SK-N-SH (cell line): ENCODE measurements at regions not wholly inside any gene's neighbourhood (a gene's known extent, or its start where the extent isn't known, plus 50 kb on each side); places are given as distances from the start of the nearest gene placed in this dataset.

Experiments used
- CTCF ChIA-PET: fragments of 300-600, 350-600 bp; formaldehyde crosslinking; extraction: SDS; loops from one replicate; lab custom pipeline; 2021; lab: Yijun Ruan, JAX
- POLR2A ChIA-PET: fragments of 350-600 bp; sonication (Branson Sonifier 250); formaldehyde crosslinking; extraction: SDS; loops from one replicate; lab custom pipeline; 2020; ENCODE audit warnings: antibody characterized with exemption, inconsistent platforms; lab: Yijun Ruan, JAX
- DNase-seq: peaks from one replicate; pipeline ENCODE4 v3.0.0; 2012
- H2AFZ ChIP-seq: fragments of 200-600 bp; sonication (generic); 2 replicates; pipeline ENCODE4 v1.8.1; 2016; ENCODE audit warnings: antibody characterized with exemption, mild to moderate bottlenecking, low read depth
- H3F3A ChIP-seq: fragments of 200-600 bp; sonication (generic); replicated peaks from 2 replicates; pipeline ENCODE3; 2016; ENCODE audit warnings: antibody characterized with exemption, mild to moderate bottlenecking; ENCODE audit not compliant: insufficient read depth
- H3K27ac ChIP-seq, 2 experiments: fragments of 200-500 bp in 1 of 2; fragments of 200-600 bp in 1 of 2; sonication (Bioruptor generic) in 1 of 2; sonication (generic), shearing (Covaris generic) in 1 of 2; 2 replicates each; pipeline versions ENCODE4 v1.5.1 to v1.6.1; 2014 to 2016; ENCODE audit warnings: low read depth in 2 of 2, inconsistent platforms in 1 of 2, low read length in 1 of 2, mild to moderate bottlenecking in 1 of 2, mixed read lengths in 1 of 2
- H3K27me3 ChIP-seq: fragments of 200-600 bp; sonication (generic), shearing (Covaris generic); 2 replicates; pipeline ENCODE4 v1.6.1; 2016; ENCODE audit warnings: mixed run types; ENCODE audit not compliant: insufficient read depth
- H3K36me3 ChIP-seq, 2 experiments: fragments of 200-500 bp in 1 of 2; fragments of 200-600 bp in 1 of 2; sonication (Bioruptor generic) in 1 of 2; sonication (generic) in 1 of 2; replicated peaks in 1 of 2; 2 replicates each; pipeline versions ENCODE3 to v1.5.1; 2014 to 2016; ENCODE audit warnings: low read length in 1 of 2, mild to moderate bottlenecking in 1 of 2; ENCODE audit not compliant: insufficient read depth in 2 of 2, control insufficient read depth in 1 of 2
- H3K4me1 ChIP-seq, 2 experiments: fragments of 200-500 bp in 1 of 2; fragments of 200-600 bp in 1 of 2; sonication (Bioruptor generic) in 1 of 2; sonication (generic), shearing (Covaris generic) in 1 of 2; 2 replicates each; pipeline versions ENCODE4 v1.5.1 to v1.6.1; 2014 to 2016; ENCODE audit warnings: low read depth in 1 of 2, low read length in 1 of 2, mixed run types in 1 of 2; ENCODE audit not compliant: insufficient read depth in 2 of 2, control insufficient read depth in 1 of 2
- H3K4me2 ChIP-seq: fragments of 200-600 bp; sonication (generic), shearing (Covaris generic); 2 replicates; pipeline ENCODE4 v1.6.1; 2017; ENCODE audit warnings: mixed run types
- H3K4me3 ChIP-seq, 2 experiments: fragments of 200-500 bp in 1 of 2; fragments of 200-600 bp in 1 of 2; sonication (Bioruptor generic) in 1 of 2; sonication (generic), shearing (Covaris generic) in 1 of 2; 2 replicates each; pipeline versions ENCODE4 v1.5.1 to v1.8.1; 2014 to 2016; ENCODE audit warnings: low read depth in 2 of 2, inconsistent platforms in 1 of 2, low read length in 1 of 2, mild to moderate bottlenecking in 1 of 2, mixed read lengths in 1 of 2, moderate library complexity in 1 of 2
- H3K79me2 ChIP-seq: fragments of 200-600 bp; sonication (generic); 2 replicates; pipeline ENCODE4 v1.8.1; 2017; ENCODE audit warnings: mild to moderate bottlenecking; ENCODE audit not compliant: insufficient read depth
- H3K9ac ChIP-seq: fragments of 200-600 bp; sonication (generic); 2 replicates; pipeline ENCODE4 v1.6.1; 2017; ENCODE audit warnings: mixed run types
- H3K9me2 ChIP-seq: fragments of 200-600 bp; sonication (generic); 2 replicates; pipeline ENCODE4 v1.6.1; 2017; ENCODE audit warnings: mixed run types
- H3K9me3 ChIP-seq: fragments of 200-600 bp; sonication (generic); 2 replicates; pipeline ENCODE4 v1.6.1; 2017; ENCODE audit warnings: mixed run types, mild to moderate bottlenecking, moderate library complexity
- H4K20me1 ChIP-seq: fragments of 200-600 bp; sonication (generic); 2 replicates; pipeline ENCODE4 v1.6.1; 2017; ENCODE audit warnings: mild to moderate bottlenecking, mixed run types; ENCODE audit not compliant: insufficient read depth
- EP300 ChIP-seq, 2 experiments: IDR thresholded peaks; 2 replicates each; pipeline versions ENCODE4 v1.4.0 to v1.6.1; 2012; ENCODE audit warnings: borderline replicate concordance in 1 of 2, low read depth in 1 of 2, low read length in 1 of 2
- EZH2phosphoT487 ChIP-seq: fragments of 200-600 bp; sonication (generic); IDR thresholded peaks from 2 replicates; pipeline ENCODE4 v1.6.1; 2017; ENCODE audit warnings: low read depth, mixed run types, mild to moderate bottlenecking, antibody characterized with exemption, moderate library complexity, borderline replicate concordance
- FOSL2 ChIP-seq: IDR thresholded peaks from 2 replicates; pipeline ENCODE4 v1.4.0; 2012; ENCODE audit warnings: low read depth, mild to moderate bottlenecking, moderate library complexity, borderline replicate concordance
- FOXJ3 ChIP-seq: sonication (generic); formaldehyde crosslinking; IDR thresholded peaks from 2 replicates; pipeline ENCODE4 v1.5.1; 2020; ENCODE audit warnings: mild to moderate bottlenecking, missing genetic modification reagents
- FOXM1 ChIP-seq: IDR thresholded peaks from 2 replicates; pipeline ENCODE4 v1.4.0; 2012; ENCODE audit warnings: low read depth, mild to moderate bottlenecking
- GABPA ChIP-seq: IDR thresholded peaks from 2 replicates; pipeline ENCODE4 v1.4.0; 2012; ENCODE audit warnings: low read depth, mild to moderate bottlenecking
- IRF3 ChIP-seq: fragments of 150-350 bp; IDR thresholded peaks from 2 replicates; pipeline ENCODE4 v1.6.1; 2016; ENCODE audit warnings: mild to moderate bottlenecking, low read depth, low read length
- MXI1 ChIP-seq: IDR thresholded peaks from 2 replicates; pipeline ENCODE4 v1.6.1; 2012; ENCODE audit warnings: mild to moderate bottlenecking, low read depth, low read length, improper control_type of control experiment
- NFIC ChIP-seq: IDR thresholded peaks from 2 replicates; pipeline ENCODE4 v1.4.0; 2012; ENCODE audit warnings: borderline replicate concordance
- POLR2AphosphoS5 ChIP-seq: IDR thresholded peaks from 2 replicates; pipeline ENCODE4 v1.6.1; 2012; ENCODE audit warnings: low read depth, low read length
- RAD21 ChIP-seq: IDR thresholded peaks from 2 replicates; pipeline ENCODE4 v1.6.1; 2012; ENCODE audit warnings: mild to moderate bottlenecking, low read length
- REST ChIP-seq: IDR thresholded peaks from 2 replicates; pipeline ENCODE4 v1.6.1; 2012; ENCODE audit warnings: mild to moderate bottlenecking, low read depth, low read length, moderate library complexity
- RFX5 ChIP-seq: IDR thresholded peaks from 2 replicates; pipeline ENCODE4 v1.6.1; 2012; ENCODE audit warnings: mild to moderate bottlenecking, improper control_type of control experiment, low read length
- RXRA ChIP-seq: IDR thresholded peaks from 2 replicates; pipeline ENCODE4 v1.4.0; 2012; ENCODE audit warnings: low read depth, mild to moderate bottlenecking, borderline replicate concordance
- SIN3A ChIP-seq: IDR thresholded peaks from 2 replicates; pipeline ENCODE4 v1.6.1; 2012; ENCODE audit warnings: low read depth, mild to moderate bottlenecking, low read length, moderate library complexity, borderline replicate concordance
- SMC3 ChIP-seq: IDR thresholded peaks from 2 replicates; pipeline ENCODE4 v1.6.1; 2012; ENCODE audit warnings: low read depth, low read length, improper control_type of control experiment
- TAF1 ChIP-seq: IDR thresholded peaks from 2 replicates; pipeline ENCODE4 v1.6.1; 2012; ENCODE audit warnings: low read depth, mild to moderate bottlenecking, low read length, moderate library complexity, borderline replicate concordance
- USF1 ChIP-seq: IDR thresholded peaks from 2 replicates; pipeline ENCODE4 v1.4.0; 2012; ENCODE audit warnings: low read depth, borderline replicate concordance
- USF2 ChIP-seq: fragments of 150-350 bp; IDR thresholded peaks from 2 replicates; pipeline ENCODE4 v1.6.1; 2017; ENCODE audit warnings: antibody characterized with exemption, low read length, low read depth, borderline replicate concordance
- ZBTB33 ChIP-seq: IDR thresholded peaks from 2 replicates; pipeline ENCODE4 v1.4.0; 2012; ENCODE audit warnings: low read depth, borderline replicate concordance
- WGBS: methylation state at CpG from one replicate; pipeline ENCODE4 v1.1.6; 2017; ENCODE audit warnings: low lambda C conversion rate; 5-methylcytosine and 5-hydroxymethylcytosine counted together

- Histone ChIP-seq H3K9ac (no peak overlapping the region), H3K27me3 (no peaks in the 10 kb centered on the region), H3K9me2 (peaks cover 3% of the 10 kb centered on the region; the same call in 1 of the 2 replicates), H2AFZ (no peak overlapping the region), H3K36me3 (no peaks in the 10 kb centered on the region), H4K20me1 (no peaks in the 10 kb centered on the region), H3K9me3 (no peaks in the 10 kb centered on the region), H3K4me2 (no peak overlapping the region), H3K4me3 (no peak overlapping the region), H3K27ac (no peak overlapping the region), H3K4me1 (no peaks in the 10 kb centered on the region), H3K79me2 (no peaks in the 10 kb centered on the region), H3F3A (no peaks in the 10 kb centered on the region)
- no peak for DNase-seq
- TF ChIP-seq RXRA (no peak), NFIC (no peak), SIN3A (no peak), USF1 (no peak), POLR2AphosphoS5 (no peak), GABPA (no peak), IRF3 (no peak), EZH2phosphoT487 (no peak), EP300 (IDR thresholded peaks at IDR 0.05; ENCODE audit: borderline replicate concordance in 1 of 2, low read depth in 1 of 2, low read length in 1 of 2) (no peak), REST (no peak), FOSL2 (no peak)
- CTCF ChIA-PET: no interaction called here
- POLR2A ChIA-PET: no interaction called here
- 83% methylated on average over 3 of the region's 3 CpGs for WGBS
Observed at GRCh38 chr4:138727731-138728130, 287.9 kb upstream of the NOCT start.

GRCh38 chr4:138724530-138724929 is 291.1 kb upstream of the NOCT start:
- 69% methylated on average over 4 of the region's 4 CpGs for WGBS
- TF ChIP-seq FOXM1 (no peak), EP300 (IDR thresholded peaks at IDR 0.05; ENCODE audit: borderline replicate concordance in 1 of 2, low read depth in 1 of 2, low read length in 1 of 2) (no peak), TAF1 (no peak), RFX5 (no peak), SMC3 (no peak), FOXJ3 (CRISPR knock-in tag) (no peak), USF2 (no peak), EZH2phosphoT487 (no peak), MXI1 (no peak), RAD21 (no peak), NFIC (no peak), ZBTB33 (no peak)

More at GRCh38 chr4:138724530-138724929, 291.1 kb upstream of the NOCT start:
- no peaks in the 10 kb centered on the region for H3K27me3 ChIP-seq
- no peak overlapping the region for H3K4me2 ChIP-seq
- no peaks in the 10 kb centered on the region for H3K79me2 ChIP-seq
- H3K9me3 ChIP-seq: no peaks in the 10 kb centered on the region
- ChIA-PET CTCF (no interaction called here), POLR2A (no interaction called here)
- H3K4me1 ChIP-seq: no peaks in the 10 kb centered on the region
- no peak overlapping the region for H3K27ac ChIP-seq
- no peak overlapping the region for H3K9ac ChIP-seq
- no peaks in the 10 kb centered on the region for H3K36me3 ChIP-seq
- peaks cover 3% of the 10 kb centered on the region; the same call in 1 of the 2 replicates for H3K9me2 ChIP-seq
- H3F3A ChIP-seq: no peaks in the 10 kb centered on the region
- no peaks in the 10 kb centered on the region for H4K20me1 ChIP-seq
- no peak for DNase-seq
- H2AFZ ChIP-seq: no peak overlapping the region
- H3K4me3 ChIP-seq: no peak overlapping the region
